22Rv1 (cell line): ENCODE measurements at regions not wholly inside any gene's neighbourhood (a gene's known extent, or its start where the extent isn't known, plus 50 kb on each side); places are given as distances from the start of the nearest gene placed in this dataset.

Experiments used
- ZFX ChIP-seq: fragments of 450-650 bp; IDR thresholded peaks from 2 replicates; pipeline ENCODE4 v1.6.1; 2017; ENCODE audit warnings: antibody characterized with exemption, borderline replicate concordance
- TF ChIP-seq, protein P1 (sequence below): fragments of 450-650 bp; IDR thresholded peaks from 2 replicates; pipeline ENCODE4 v1.5.1; 2017; ENCODE audit warnings: mild to moderate bottlenecking

DNA sequence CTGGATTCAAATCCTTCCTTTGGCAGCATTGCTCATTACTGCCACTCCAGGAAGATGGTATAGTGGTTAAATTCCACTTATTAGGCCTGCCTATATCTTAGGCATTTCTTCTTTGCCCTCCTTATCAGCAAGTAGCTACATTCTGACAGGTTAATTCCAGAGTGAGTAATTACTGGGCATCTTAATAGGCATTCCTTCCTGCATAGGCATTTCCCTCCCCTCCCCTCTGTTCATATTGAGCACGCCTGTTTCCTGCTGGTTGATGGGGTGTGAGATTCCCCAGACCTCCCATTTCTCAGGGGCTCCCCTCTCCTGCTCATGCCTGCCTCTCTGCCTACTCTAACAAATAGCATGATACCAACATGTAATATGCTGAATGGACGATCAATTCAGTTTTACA is 305.9 kb downstream of the CYLC2 start:
- TF ChIP-seq, protein P1, sequence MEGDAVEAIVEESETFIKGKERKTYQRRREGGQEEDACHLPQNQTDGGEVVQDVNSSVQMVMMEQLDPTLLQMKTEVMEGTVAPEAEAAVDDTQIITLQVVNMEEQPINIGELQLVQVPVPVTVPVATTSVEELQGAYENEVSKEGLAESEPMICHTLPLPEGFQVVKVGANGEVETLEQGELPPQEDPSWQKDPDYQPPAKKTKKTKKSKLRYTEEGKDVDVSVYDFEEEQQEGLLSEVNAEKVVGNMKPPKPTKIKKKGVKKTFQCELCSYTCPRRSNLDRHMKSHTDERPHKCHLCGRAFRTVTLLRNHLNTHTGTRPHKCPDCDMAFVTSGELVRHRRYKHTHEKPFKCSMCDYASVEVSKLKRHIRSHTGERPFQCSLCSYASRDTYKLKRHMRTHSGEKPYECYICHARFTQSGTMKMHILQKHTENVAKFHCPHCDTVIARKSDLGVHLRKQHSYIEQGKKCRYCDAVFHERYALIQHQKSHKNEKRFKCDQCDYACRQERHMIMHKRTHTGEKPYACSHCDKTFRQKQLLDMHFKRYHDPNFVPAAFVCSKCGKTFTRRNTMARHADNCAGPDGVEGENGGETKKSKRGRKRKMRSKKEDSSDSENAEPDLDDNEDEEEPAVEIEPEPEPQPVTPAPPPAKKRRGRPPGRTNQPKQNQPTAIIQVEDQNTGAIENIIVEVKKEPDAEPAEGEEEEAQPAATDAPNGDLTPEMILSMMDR: no peak
- TF ChIP-seq ZFX: no peak
